MM.1S (cell line): ENCODE measurements at regions not wholly inside any gene's neighbourhood (a gene's known extent, or its start where the extent isn't known, plus 50 kb on each side); places are given as distances from the start of the nearest gene placed in this dataset.

Source experiments
- DNase-seq: peaks from one replicate; pipeline ENCODE4 v3.0.0-alpha.2; 2015
- H2AFZ ChIP-seq: fragments of 300-600 bp; sonication (generic); 2 replicates; pipeline ENCODE4 v1.6.0; 2016; ENCODE audit warnings: antibody characterized with exemption, low read length
- H3F3A ChIP-seq: fragments of 300-600 bp; sonication (generic); 2 replicates; pipeline ENCODE4 v1.6.1; 2016; ENCODE audit warnings: mild to moderate bottlenecking, antibody characterized with exemption, low read length, moderate library complexity, mixed read lengths; ENCODE audit not compliant: insufficient read depth
- H3K27ac ChIP-seq: fragments of 300-600 bp; sonication (generic); 2 replicates; pipeline ENCODE4 v1.5.1; 2016; ENCODE audit warnings: mild to moderate bottlenecking, low read length
- H3K27me3 ChIP-seq: fragments of 300-600 bp; sonication (generic); replicated peaks from 2 replicates; pipeline ENCODE4 v1.6.0; 2016; ENCODE audit warnings: low read length; ENCODE audit not compliant: insufficient read depth
- H3K36me3 ChIP-seq: fragments of 300-600 bp; sonication (generic); replicated peaks from 2 replicates; pipeline ENCODE4 v1.6.1; 2016; ENCODE audit warnings: mild to moderate bottlenecking, low read length, mixed read lengths; ENCODE audit not compliant: insufficient read depth
- H3K4me1 ChIP-seq: fragments of 300-600 bp; sonication (generic); 2 replicates; pipeline ENCODE4 v1.6.1; 2016; ENCODE audit warnings: low read length, mixed read lengths
- H3K4me2 ChIP-seq: fragments of 300-600 bp; sonication (generic); 2 replicates; pipeline ENCODE4 v1.6.0; 2016; ENCODE audit warnings: low read depth, low read length
- H3K4me3 ChIP-seq: fragments of 300-600 bp; sonication (generic); 2 replicates; pipeline ENCODE4 v1.5.1; 2016; ENCODE audit warnings: low read length, mixed read lengths
- H3K79me2 ChIP-seq: fragments of 300-600 bp; sonication (generic); 2 replicates; pipeline ENCODE4 v1.6.1; 2016; ENCODE audit warnings: mixed run types, low read length, mixed read lengths
- H3K9ac ChIP-seq: fragments of 300-600 bp; sonication (generic); 2 replicates; pipeline ENCODE4 v1.6.1; 2016; ENCODE audit warnings: low read length, mixed read lengths
- H3K9me2 ChIP-seq: fragments of 300-600 bp; sonication (generic); replicated peaks from 2 replicates; pipeline ENCODE4 v1.6.1; 2016; ENCODE audit warnings: mild to moderate bottlenecking, low read length, mixed read lengths; ENCODE audit not compliant: insufficient read depth
- H3K9me3 ChIP-seq: fragments of 300-600 bp; sonication (generic); replicated peaks from 2 replicates; pipeline ENCODE4 v1.6.1; 2016; ENCODE audit warnings: mild to moderate bottlenecking, low read length, mixed read lengths; ENCODE audit not compliant: insufficient read depth
- H4K20me1 ChIP-seq: fragments of 300-600 bp; sonication (generic); 2 replicates; pipeline ENCODE4 v1.6.1; 2016; ENCODE audit warnings: mild to moderate bottlenecking, low read length, moderate library complexity, mixed read lengths; ENCODE audit not compliant: insufficient read depth
- CTCF ChIP-seq: fragments of 300-600 bp; sonication (generic); IDR thresholded peaks from 2 replicates; pipeline ENCODE4 v1.5.1; 2016; ENCODE audit warnings: antibody characterized with exemption, low read length, mixed read lengths
- EZH2 ChIP-seq: fragments of 300-600 bp; sonication (generic); optimal IDR thresholded peaks from 2 replicates; pipeline ENCODE3; 2017; ENCODE audit warnings: low read depth, mild to moderate bottlenecking, antibody characterized with exemption, low read length, mixed read lengths
- EZH2phosphoT487 ChIP-seq: fragments of 300-600 bp; sonication (generic); IDR thresholded peaks from 2 replicates; pipeline ENCODE4 v1.6.1; 2018; ENCODE audit warnings: antibody characterized with exemption, low read length

- no peaks in the 10 kb centered on the region for H3K4me1 ChIP-seq
- H3K4me3 ChIP-seq: no peak overlapping the region
- no peak overlapping the region for H2AFZ ChIP-seq
- no peaks in the 10 kb centered on the region for H3K9me2 ChIP-seq
- H3K4me2 ChIP-seq: no peak overlapping the region
- no peaks in the 10 kb centered on the region for H3K79me2 ChIP-seq
- TF ChIP-seq EZH2phosphoT487: no peak
- TF ChIP-seq CTCF: no peak
- TF ChIP-seq EZH2: no peak
- H4K20me1 ChIP-seq: no peaks in the 10 kb centered on the region
- no peak overlapping the region for H3K9ac ChIP-seq
- H3F3A ChIP-seq: no peaks in the 10 kb centered on the region
- H3K36me3 ChIP-seq: no peaks in the 10 kb centered on the region
- no peaks in the 10 kb centered on the region for H3K9me3 ChIP-seq
- no peak overlapping the region for H3K27ac ChIP-seq
- no peak for DNase-seq
- no peaks in the 10 kb centered on the region for H3K27me3 ChIP-seq
Observed at GRCh38 chr10:10642189-10642588, 375.5 kb upstream of the CELF2 start.

- no peak overlapping the region for H3K27ac ChIP-seq
- H4K20me1 ChIP-seq: no peaks in the 10 kb centered on the region
- no peaks in the 10 kb centered on the region for H3F3A ChIP-seq
- H3K9ac ChIP-seq: no peak overlapping the region
- H3K36me3 ChIP-seq: no peaks in the 10 kb centered on the region
- TF ChIP-seq EZH2: no peak
- no peak for TF ChIP-seq CTCF
- no peak for TF ChIP-seq EZH2phosphoT487
- H3K79me2 ChIP-seq: no peaks in the 10 kb centered on the region
- H3K9me2 ChIP-seq: no peaks in the 10 kb centered on the region
- no peak for DNase-seq
- no peak overlapping the region for H3K4me3 ChIP-seq
- H3K9me3 ChIP-seq: no peaks in the 10 kb centered on the region
- no peaks in the 10 kb centered on the region for H3K27me3 ChIP-seq
- H3K4me2 ChIP-seq: no peak overlapping the region
- H3K4me1 ChIP-seq: no peaks in the 10 kb centered on the region
- no peak overlapping the region for H2AFZ ChIP-seq
Observed at GRCh38 chr10:10642751-10643150, 374.9 kb upstream of the CELF2 start.

- Histone ChIP-seq H3K4me3 (no peak overlapping the region), H3K36me3 (no peaks in the 10 kb centered on the region), H3K4me1 (no peaks in the 10 kb centered on the region), H3F3A (no peaks in the 10 kb centered on the region), H3K9me2 (no peaks in the 10 kb centered on the region), H3K9me3 (no peaks in the 10 kb centered on the region), H3K79me2 (no peaks in the 10 kb centered on the region), H3K27me3 (no peaks in the 10 kb centered on the region), H3K9ac (no peak overlapping the region), H4K20me1 (no peaks in the 10 kb centered on the region), H2AFZ (no peak overlapping the region), H3K27ac (no peak overlapping the region), H3K4me2 (no peak overlapping the region)
- DNase-seq: no peak
- TF ChIP-seq EZH2phosphoT487 (no peak), EZH2 (no peak), CTCF (no peak)
Observed at GRCh38 chr10:10644008-10644646, 373.5 kb upstream of the CELF2 start.
